HEK293 (cell line): ENCODE measurements at regions not wholly inside any gene's neighbourhood (a gene's known extent, or its start where the extent isn't known, plus 50 kb on each side); places are given as distances from the start of the nearest gene placed in this dataset.

Experiments used
- CTCF ChIA-PET: fragments of 350-600 bp; formaldehyde crosslinking; extraction: SDS; loops from one replicate; lab custom pipeline; 2021; ENCODE audit warnings: antibody characterized with exemption; lab: Yijun Ruan, JAX
- POLR2A ChIA-PET: fragments of 300-600 bp; formaldehyde crosslinking; extraction: SDS; loops from one replicate; lab custom pipeline; 2020; ENCODE audit warnings: antibody characterized with exemption, inconsistent platforms; lab: Yijun Ruan, JAX
- H3K27ac ChIP-seq: fragments of 200-500 bp; sonication (Bioruptor generic); 2 replicates; pipeline ENCODE4 v1.5.1; 2014; ENCODE audit warnings: low read depth, low read length, control low read depth, inconsistent platforms; ENCODE audit errors: extremely low read depth
- H3K36me3 ChIP-seq, 2 experiments: fragments of 200-500 bp in 1 of 2; sonication (Bioruptor generic) in 1 of 2; 1 replicate in 1 of 2; 2 replicates in 1 of 2; pipeline ENCODE4 v1.5.1; 2014 to 2017; ENCODE audit warnings: inconsistent platforms in 2 of 2, low read length in 2 of 2; ENCODE audit not compliant: control insufficient read depth in 2 of 2, insufficient read depth in 1 of 2
- H3K4me1 ChIP-seq: fragments of 200-500 bp; sonication (Bioruptor generic); 2 replicates; pipeline ENCODE4 v1.5.1; 2014; ENCODE audit warnings: mild to moderate bottlenecking, low read length, inconsistent platforms; ENCODE audit not compliant: control insufficient read depth, insufficient read depth
- H3K4me3 ChIP-seq: 2 replicates; pipeline ENCODE4 v1.5.1; 2011; ENCODE audit warnings: low read depth, mild to moderate bottlenecking, control low read depth, low read length, moderate library complexity
- H3K9me3 ChIP-seq: fragments of 200-500 bp; sonication (Bioruptor generic); 2 replicates; pipeline ENCODE4 v1.5.1; 2014; ENCODE audit warnings: low read depth, low read length, inconsistent platforms; ENCODE audit not compliant: control insufficient read depth, insufficient read depth
- GLI2 ChIP-seq: fragments of 450-650 bp; formaldehyde crosslinking; IDR thresholded peaks from 2 replicates; pipeline ENCODE4; 2017; ENCODE audit warnings: missing biosample characterization, missing genetic modification characterization, low read depth, borderline replicate concordance
- HOXC10 ChIP-seq: sonication (generic); formaldehyde crosslinking; IDR thresholded peaks from 2 replicates; pipeline ENCODE4 v1.8.1; 2023; ENCODE audit warnings: mild to moderate bottlenecking, missing genetic modification reagents
- SETDB1 ChIP-seq: IDR thresholded peaks from one replicate; pipeline ENCODE4 v1.6.1; 2017; ENCODE audit warnings: mild to moderate bottlenecking, low read length, moderate library complexity, mixed read lengths; ENCODE audit not compliant: insufficient read length
- TCF7L2 ChIP-seq: IDR thresholded peaks from 2 replicates; pipeline ENCODE4 v1.6.1; 2011; ENCODE audit warnings: low read depth, mild to moderate bottlenecking, inconsistent platforms, low read length, moderate library complexity, borderline replicate concordance
- ZBTB48 ChIP-seq: fragments of 450-650 bp; formaldehyde crosslinking; IDR thresholded peaks from 2 replicates; pipeline ENCODE4 v1.5.1; 2016; ENCODE audit warnings: missing biosample characterization, missing genetic modification characterization
- ZFP41 ChIP-seq: fragments of 450-650 bp; formaldehyde crosslinking; IDR thresholded peaks from 2 replicates; pipeline ENCODE4 v1.5.1; 2016; ENCODE audit warnings: missing biosample characterization, missing genetic modification characterization, borderline replicate concordance
- ZFP69B ChIP-seq: fragments of 450-650 bp; formaldehyde crosslinking; IDR thresholded peaks from 2 replicates; pipeline ENCODE4 v1.5.1; 2016; ENCODE audit warnings: missing biosample characterization, missing genetic modification characterization
- ZNF132 ChIP-seq: fragments of 450-650 bp; formaldehyde crosslinking; IDR thresholded peaks from 2 replicates; pipeline ENCODE4 v1.5.1; 2017; ENCODE audit warnings: missing biosample characterization, missing genetic modification characterization, borderline replicate concordance
- ZNF138 ChIP-seq: fragments of 450-650 bp; formaldehyde crosslinking; IDR thresholded peaks from 2 replicates; pipeline ENCODE4 v1.5.1; 2016; ENCODE audit warnings: missing biosample characterization, missing genetic modification characterization, borderline replicate concordance
- ZNF146 ChIP-seq: fragments of 450-650 bp; formaldehyde crosslinking; IDR thresholded peaks from 2 replicates; pipeline ENCODE4 v1.5.1; 2016; ENCODE audit warnings: missing biosample characterization, missing genetic modification characterization
- ZNF157 ChIP-seq: fragments of 450-650 bp; formaldehyde crosslinking; IDR thresholded peaks from 2 replicates; pipeline ENCODE4 v1.5.1; 2016; ENCODE audit warnings: missing biosample characterization, missing genetic modification characterization
- ZNF24 ChIP-seq: fragments of 450-650 bp; formaldehyde crosslinking; IDR thresholded peaks from 2 replicates; pipeline ENCODE4 v1.5.1; 2016; ENCODE audit warnings: missing biosample characterization, missing genetic modification characterization
- ZNF416 ChIP-seq: fragments of 450-650 bp; formaldehyde crosslinking; IDR thresholded peaks from 2 replicates; pipeline ENCODE4 v1.5.1; 2016; ENCODE audit warnings: missing biosample characterization, missing genetic modification characterization
- ZNF426 ChIP-seq: fragments of 450-650 bp; formaldehyde crosslinking; IDR thresholded peaks from 2 replicates; pipeline ENCODE4 v1.5.1; 2017; ENCODE audit warnings: missing biosample characterization, missing genetic modification characterization, mild to moderate bottlenecking, inconsistent platforms, moderate library complexity
- ZNF501 ChIP-seq: fragments of 450-650 bp; formaldehyde crosslinking; IDR thresholded peaks from 2 replicates; pipeline ENCODE4 v1.5.1; 2016; ENCODE audit warnings: missing biosample characterization, missing genetic modification characterization
- ZNF530 ChIP-seq: fragments of 450-650 bp; formaldehyde crosslinking; IDR thresholded peaks from 2 replicates; pipeline ENCODE4 v1.5.1; 2016; ENCODE audit warnings: low read depth, missing biosample characterization, missing genetic modification characterization
- ZNF610 ChIP-seq: fragments of 450-650 bp; formaldehyde crosslinking; IDR thresholded peaks from 2 replicates; pipeline ENCODE4 v1.5.1; 2016; ENCODE audit warnings: missing biosample characterization, missing genetic modification characterization, borderline replicate concordance
- ZNF664 ChIP-seq: fragments of 450-650 bp; formaldehyde crosslinking; IDR thresholded peaks from 2 replicates; pipeline ENCODE4 v1.5.1; 2016; ENCODE audit warnings: missing biosample characterization, missing genetic modification characterization
- ZNF701 ChIP-seq: fragments of 450-650 bp; formaldehyde crosslinking; IDR thresholded peaks from 2 replicates; pipeline ENCODE4 v1.5.1; 2016; ENCODE audit warnings: missing biosample characterization, missing genetic modification characterization
- ZNF785 ChIP-seq: fragments of 450-650 bp; formaldehyde crosslinking; IDR thresholded peaks from 2 replicates; pipeline ENCODE4 v1.5.1; 2016; ENCODE audit warnings: missing biosample characterization, missing genetic modification characterization
- TF ChIP-seq, protein P1 (sequence below): IDR thresholded peaks from 2 replicates; pipeline ENCODE4 v1.6.1; 2011; ENCODE audit warnings: mild to moderate bottlenecking, low read depth, low read length, borderline replicate concordance
- TF ChIP-seq, protein P2 (sequence below): fragments of 450-650 bp; formaldehyde crosslinking; IDR thresholded peaks from 2 replicates; pipeline ENCODE4 v1.5.1; 2016; ENCODE audit warnings: missing biosample characterization, missing genetic modification characterization
- TF ChIP-seq, protein P3 (sequence below): fragments of 450-650 bp; formaldehyde crosslinking; IDR thresholded peaks from 2 replicates; pipeline ENCODE4 v1.5.1; 2016; ENCODE audit warnings: missing biosample characterization, missing genetic modification characterization
- TF ChIP-seq, protein P4 (sequence below): fragments of 450-650 bp; formaldehyde crosslinking; IDR thresholded peaks from 2 replicates; pipeline ENCODE4 v1.5.1; 2016; ENCODE audit warnings: missing biosample characterization, missing genetic modification characterization

DNA sequence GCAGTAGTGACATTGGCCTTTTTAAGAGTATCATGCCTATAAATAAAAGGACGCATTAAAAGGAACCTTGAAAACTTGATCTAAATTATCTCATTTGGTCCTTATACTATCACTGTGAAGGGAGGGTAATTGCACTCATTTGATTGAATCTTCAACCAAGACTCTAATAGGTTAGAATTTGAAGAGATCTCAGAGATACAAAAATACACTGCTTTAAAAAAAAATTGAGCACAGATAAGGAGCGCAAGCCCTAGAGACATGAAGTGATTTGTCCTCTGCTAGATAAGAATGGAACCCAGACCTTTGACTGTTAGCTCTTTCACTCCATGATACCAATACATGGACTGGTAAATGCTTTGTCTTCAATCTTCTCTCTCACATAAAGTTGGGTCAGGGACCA is 58.2 kb upstream of the RXFP2 start (continued):
- TF ChIP-seq ZNF610 = no peak
- TF ChIP-seq HOXC10 = no peak
- TF ChIP-seq ZNF24 = no peak
- TF ChIP-seq, all 188 proteins: peak for 0

DNA sequence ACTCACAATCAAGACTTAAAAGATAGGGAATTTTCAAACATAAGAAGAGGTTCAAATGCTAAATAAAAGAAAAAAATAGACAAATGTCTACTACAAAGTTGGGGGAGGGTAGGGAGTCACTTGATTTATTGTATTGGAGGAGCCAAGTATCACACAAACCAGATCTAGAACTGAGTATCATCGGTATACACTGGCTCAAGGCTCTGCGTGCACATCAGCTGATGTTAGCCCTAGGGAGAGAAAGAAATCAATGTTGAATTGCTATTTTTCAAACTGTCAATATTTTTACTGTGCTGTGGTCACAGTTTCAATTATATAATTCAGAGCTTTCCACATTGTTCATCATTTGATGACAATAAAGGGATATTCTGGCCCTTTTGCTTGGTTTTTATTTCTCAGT is 54.9 kb upstream of the RXFP2 start:
- no peak for TF ChIP-seq GLI2 (tag by site-specific recombination)
- no peak for TF ChIP-seq ZNF416 (tag by site-specific recombination)
- TF ChIP-seq ZNF664 (tag by site-specific recombination) = no peak
- TF ChIP-seq ZNF426 (tag by site-specific recombination) = no peak
- TF ChIP-seq ZNF24 = no peak
- TF ChIP-seq, protein P1, sequence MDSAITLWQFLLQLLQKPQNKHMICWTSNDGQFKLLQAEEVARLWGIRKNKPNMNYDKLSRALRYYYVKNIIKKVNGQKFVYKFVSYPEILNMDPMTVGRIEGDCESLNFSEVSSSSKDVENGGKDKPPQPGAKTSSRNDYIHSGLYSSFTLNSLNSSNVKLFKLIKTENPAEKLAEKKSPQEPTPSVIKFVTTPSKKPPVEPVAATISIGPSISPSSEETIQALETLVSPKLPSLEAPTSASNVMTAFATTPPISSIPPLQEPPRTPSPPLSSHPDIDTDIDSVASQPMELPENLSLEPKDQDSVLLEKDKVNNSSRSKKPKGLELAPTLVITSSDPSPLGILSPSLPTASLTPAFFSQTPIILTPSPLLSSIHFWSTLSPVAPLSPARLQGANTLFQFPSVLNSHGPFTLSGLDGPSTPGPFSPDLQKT = no peak
- TF ChIP-seq ZNF132 (tag by site-specific recombination) = no peak
- TF ChIP-seq ZNF701 = no peak
- no peak for TF ChIP-seq SETDB1
- Histone ChIP-seq H3K4me1 (no peaks in the 10 kb centered on the region), H3K36me3 (no peaks in the 10 kb centered on the region), H3K27ac (no peak overlapping the region), H3K4me3 (no peak overlapping the region), H3K9me3 (no peaks in the 10 kb centered on the region)
- ChIA-PET POLR2A (no interaction called here), CTCF (interaction anchor here (0.6 kb wide), 1 partner anchor 14 kb away, joined by 4 read pairs; no protein-coding TSS in a partner anchor)

DNA sequence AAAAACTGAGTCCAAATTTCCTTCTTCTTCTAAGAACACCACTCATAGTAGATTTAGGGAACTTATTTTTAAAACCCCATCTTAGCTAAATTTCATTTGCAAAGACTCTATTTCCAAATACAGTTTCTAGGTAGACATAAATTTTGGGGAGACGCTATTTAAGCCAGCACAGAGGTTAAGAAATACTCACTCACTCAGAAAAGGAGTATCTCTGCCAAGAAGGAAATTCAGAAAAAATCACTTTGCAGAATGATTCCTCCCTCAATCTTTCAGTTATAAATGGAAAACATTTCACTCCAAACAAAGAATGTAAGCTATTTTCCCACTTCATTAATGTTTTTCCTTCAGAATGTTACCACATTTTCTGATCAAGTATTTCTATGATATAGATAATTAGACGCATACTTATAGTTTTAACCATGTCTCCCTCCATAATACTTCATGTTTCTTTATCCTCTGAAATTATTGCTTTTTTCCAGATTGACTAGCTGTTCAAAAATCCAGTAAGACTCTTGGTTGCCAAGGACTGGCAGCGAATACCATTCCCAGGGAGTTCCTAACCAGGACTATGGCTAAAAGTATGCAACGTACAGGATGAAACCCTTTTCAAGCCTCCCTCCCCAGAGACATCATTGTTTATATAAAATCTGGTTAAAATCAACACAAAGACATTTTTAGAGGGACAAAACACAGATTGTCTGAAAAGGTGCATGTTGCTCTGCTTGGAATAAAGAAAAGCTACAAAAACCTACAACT is 52.5 kb upstream of the RXFP2 start:
- H3K4me1 ChIP-seq = no peaks in the 10 kb centered on the region
- H3K36me3 ChIP-seq = no peaks in the 10 kb centered on the region
- H3K9me3 ChIP-seq = no peaks in the 10 kb centered on the region
- TF ChIP-seq TCF7L2 = no peak
- no peak for TF ChIP-seq ZNF138
- no peak for TF ChIP-seq ZNF501 (tag by site-specific recombination)
- no peak for TF ChIP-seq ZFP41 (tag by site-specific recombination)
- TF ChIP-seq ZNF157 (tag by site-specific recombination) = no peak
- TF ChIP-seq, protein P2, sequence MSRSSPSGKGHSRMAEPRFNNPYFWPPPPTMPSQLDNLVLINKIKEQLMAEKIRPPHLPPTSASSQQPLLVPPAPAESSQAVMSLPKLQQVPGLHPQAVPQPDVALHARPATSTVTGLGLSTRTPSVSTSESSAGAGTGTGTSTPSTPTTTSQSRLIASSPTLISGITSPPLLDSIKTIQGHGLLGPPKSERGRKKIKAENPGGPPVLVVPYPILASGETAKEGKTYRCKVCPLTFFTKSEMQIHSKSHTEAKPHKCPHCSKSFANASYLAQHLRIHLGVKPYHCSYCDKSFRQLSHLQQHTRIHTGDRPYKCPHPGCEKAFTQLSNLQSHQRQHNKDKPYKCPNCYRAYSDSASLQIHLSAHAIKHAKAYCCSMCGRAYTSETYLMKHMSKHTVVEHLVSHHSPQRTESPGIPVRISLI (tag by site-specific recombination) = no peak
- TF ChIP-seq, protein P3, sequence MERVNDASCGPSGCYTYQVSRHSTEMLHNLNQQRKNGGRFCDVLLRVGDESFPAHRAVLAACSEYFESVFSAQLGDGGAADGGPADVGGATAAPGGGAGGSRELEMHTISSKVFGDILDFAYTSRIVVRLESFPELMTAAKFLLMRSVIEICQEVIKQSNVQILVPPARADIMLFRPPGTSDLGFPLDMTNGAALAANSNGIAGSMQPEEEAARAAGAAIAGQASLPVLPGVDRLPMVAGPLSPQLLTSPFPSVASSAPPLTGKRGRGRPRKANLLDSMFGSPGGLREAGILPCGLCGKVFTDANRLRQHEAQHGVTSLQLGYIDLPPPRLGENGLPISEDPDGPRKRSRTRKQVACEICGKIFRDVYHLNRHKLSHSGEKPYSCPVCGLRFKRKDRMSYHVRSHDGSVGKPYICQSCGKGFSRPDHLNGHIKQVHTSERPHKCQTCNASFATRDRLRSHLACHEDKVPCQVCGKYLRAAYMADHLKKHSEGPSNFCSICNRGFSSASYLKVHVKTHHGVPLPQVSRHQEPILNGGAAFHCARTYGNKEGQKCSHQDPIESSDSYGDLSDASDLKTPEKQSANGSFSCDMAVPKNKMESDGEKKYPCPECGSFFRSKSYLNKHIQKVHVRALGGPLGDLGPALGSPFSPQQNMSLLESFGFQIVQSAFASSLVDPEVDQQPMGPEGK (tag by site-specific recombination) = no peak
- TF ChIP-seq, protein P4, sequence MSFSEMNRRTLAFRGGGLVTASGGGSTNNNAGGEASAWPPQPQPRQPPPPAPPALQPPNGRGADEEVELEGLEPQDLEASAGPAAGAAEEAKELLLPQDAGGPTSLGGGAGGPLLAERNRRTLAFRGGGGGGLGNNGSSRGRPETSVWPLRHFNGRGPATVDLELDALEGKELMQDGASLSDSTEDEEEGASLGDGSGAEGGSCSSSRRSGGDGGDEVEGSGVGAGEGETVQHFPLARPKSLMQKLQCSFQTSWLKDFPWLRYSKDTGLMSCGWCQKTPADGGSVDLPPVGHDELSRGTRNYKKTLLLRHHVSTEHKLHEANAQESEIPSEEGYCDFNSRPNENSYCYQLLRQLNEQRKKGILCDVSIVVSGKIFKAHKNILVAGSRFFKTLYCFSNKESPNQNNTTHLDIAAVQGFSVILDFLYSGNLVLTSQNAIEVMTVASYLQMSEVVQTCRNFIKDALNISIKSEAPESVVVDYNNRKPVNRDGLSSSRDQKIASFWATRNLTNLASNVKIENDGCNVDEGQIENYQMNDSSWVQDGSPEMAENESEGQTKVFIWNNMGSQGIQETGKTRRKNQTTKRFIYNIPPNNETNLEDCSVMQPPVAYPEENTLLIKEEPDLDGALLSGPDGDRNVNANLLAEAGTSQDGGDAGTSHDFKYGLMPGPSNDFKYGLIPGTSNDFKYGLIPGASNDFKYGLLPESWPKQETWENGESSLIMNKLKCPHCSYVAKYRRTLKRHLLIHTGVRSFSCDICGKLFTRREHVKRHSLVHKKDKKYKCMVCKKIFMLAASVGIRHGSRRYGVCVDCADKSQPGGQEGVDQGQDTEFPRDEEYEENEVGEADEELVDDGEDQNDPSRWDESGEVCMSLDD = no peak
- TF ChIP-seq ZBTB48 (tag by site-specific recombination) = no peak
- no peak for TF ChIP-seq ZNF146 (tag by site-specific recombination)
- TF ChIP-seq ZNF24 = no peak
- no peak for TF ChIP-seq ZNF785 (tag by site-specific recombination)
- no peak for TF ChIP-seq ZFP69B (tag by site-specific recombination)
- TF ChIP-seq ZNF530 (tag by site-specific recombination) = no peak
- CTCF ChIA-PET = no interaction called here
- H3K27ac ChIP-seq = no peak overlapping the region
- no peak overlapping the region for H3K4me3 ChIP-seq
- POLR2A ChIA-PET = no interaction called here
